HFF-Myc (cell line): ENCODE measurements at regions not wholly inside any gene's neighbourhood (a gene's known extent, or its start where the extent isn't known, plus 50 kb on each side); places are given as distances from the start of the nearest gene placed in this dataset.
A peak's percentile ranks its signal among the peaks of the same experiment; 100 is the strongest.

ENCODE experiments used
- DNase-seq: peaks from one replicate; pipeline ENCODE4 v3.0.0-alpha.2; 2011; ENCODE audit warnings: low read depth; ENCODE audit errors: extremely low read depth
- H3K4me3 ChIP-seq: replicated peaks from 2 replicates; pipeline ENCODE4 v1.5.1; 2011; ENCODE audit warnings: low read depth, mild to moderate bottlenecking, control low read depth, low read length
- CTCF ChIP-seq: IDR thresholded peaks from 2 replicates; pipeline ENCODE4 v1.5.1; 2012; ENCODE audit warnings: mild to moderate bottlenecking, low read depth, low read length, control low read depth; ENCODE audit errors: missing control alignments

DNA sequence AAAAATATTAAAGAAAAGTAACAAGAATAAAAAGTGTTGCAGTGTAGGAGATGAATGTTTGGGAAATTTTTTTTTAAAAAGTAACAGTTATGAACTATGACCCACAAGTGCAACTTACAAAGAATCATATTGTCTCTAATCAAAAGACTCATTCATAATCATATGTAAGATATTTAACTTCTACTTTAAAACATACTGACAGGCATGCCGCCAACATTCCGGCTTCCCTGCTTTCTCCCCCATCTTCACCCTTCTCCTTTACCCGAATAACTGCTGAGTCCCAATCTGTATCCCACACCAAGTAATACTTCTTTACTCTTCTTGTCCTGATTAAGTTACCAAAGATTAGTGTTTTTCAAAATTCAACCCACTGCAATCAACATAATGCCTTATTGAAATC lies 598.8 kb upstream of the FRG1 start:
- DNase-seq = no peak
- H3K4me3 ChIP-seq = no peak overlapping the region

DNA sequence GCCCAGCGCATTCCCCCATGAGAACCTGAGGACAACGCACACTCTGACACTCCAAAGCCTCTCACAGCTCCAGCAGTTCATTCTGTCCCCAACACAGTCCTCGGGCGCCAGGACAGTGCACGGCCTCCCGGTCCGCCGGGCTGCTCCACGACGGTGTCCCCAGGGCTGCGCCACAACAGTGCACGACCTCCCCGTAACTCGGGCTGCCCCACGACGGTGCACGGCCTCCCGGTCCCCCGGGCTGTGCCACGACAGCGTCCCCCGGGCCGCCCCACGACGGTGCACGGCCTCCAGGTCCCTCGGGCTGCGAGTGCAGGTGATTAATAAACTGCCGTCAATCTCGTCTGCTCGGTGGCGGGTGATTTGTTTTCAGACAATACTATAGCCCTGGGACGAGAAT lies 585.1 kb upstream of the FRG1 start:
- no peak for DNase-seq
- TF ChIP-seq CTCF = no peak
- H3K4me3 ChIP-seq = no peak overlapping the region

More for the DNA sequence above, 598.8 kb upstream of the FRG1 start:
- no peak for TF ChIP-seq CTCF

- TF ChIP-seq CTCF = no peak
- peak overlapping the region; percentile 13; the same call in 1 of the 2 replicates for H3K4me3 ChIP-seq
- no peak for DNase-seq
Measured at GRCh38 chr4:189362364-189362763, 578.3 kb upstream of the FRG1 start.

- H3K4me3 ChIP-seq = peak overlapping the region; percentile 28
- DNase-seq = no peak
- TF ChIP-seq CTCF = no peak
Measured at GRCh38 chr4:189364032-189364449, 576.6 kb upstream of the FRG1 start.

GRCh38 chr4:189365451-189365850 lies 575.2 kb upstream of the FRG1 start:
- DNase-seq = no peak
- H3K4me3 ChIP-seq = no peak overlapping the region
- no peak for TF ChIP-seq CTCF

- TF ChIP-seq CTCF = no peak
Measured at GRCh38 chr4:189367832-189368231, 572.8 kb upstream of the FRG1 start.

DNA sequence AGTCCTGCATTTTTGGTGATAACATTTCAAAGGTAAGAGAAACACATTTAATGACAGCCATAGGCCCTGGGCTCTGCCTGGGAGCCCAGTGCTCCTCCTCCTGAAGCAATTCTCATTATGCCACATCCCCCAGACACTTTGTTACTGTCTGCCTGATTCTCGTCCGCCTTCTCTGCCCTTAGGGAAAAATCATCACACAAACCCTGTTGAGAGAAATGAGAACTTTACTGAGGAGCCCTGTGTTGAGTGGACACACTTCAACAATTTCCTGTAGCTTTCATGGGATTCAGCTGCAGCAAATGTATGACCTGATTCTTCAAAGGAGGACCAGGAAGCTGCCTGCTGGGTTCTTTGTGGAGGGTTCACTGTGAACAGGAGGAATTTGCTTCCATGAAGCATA lies 566.5 kb upstream of the FRG1 start:
- H3K4me3 ChIP-seq = no peak overlapping the region
- TF ChIP-seq CTCF = no peak
- no peak for DNase-seq

More at GRCh38 chr4:189367832-189368231, 572.8 kb upstream of the FRG1 start:
- no peak for DNase-seq
- H3K4me3 ChIP-seq = no peak overlapping the region
